ENCODE measurements at regions not wholly inside any gene's neighbourhood (a gene's known extent, or its start where the extent isn't known, plus 50 kb on each side); places are given as distances from the start of the nearest gene placed in this dataset.

DNA sequence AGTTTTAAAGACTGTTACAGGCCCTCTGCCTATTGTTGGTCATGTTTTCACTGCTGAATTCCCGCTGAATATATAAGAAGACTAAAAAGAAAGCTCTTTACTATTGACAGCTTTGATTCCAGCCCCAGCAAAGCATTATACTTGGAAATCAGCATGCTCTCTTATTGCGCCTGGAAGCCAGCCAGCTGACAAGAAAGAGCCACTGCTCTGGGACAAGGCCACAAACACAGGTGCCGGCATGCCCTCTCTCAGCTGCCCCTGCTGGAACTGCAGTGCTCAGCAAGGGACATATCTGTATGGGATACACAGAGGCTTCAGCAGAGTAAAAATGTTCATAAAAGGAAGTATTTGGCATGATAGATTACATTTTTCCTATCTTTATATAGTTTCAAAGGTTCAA is 523.9 kb downstream of the ADRA2A start:
- BruUV-seq (replicated peaks) = no TSS peak
- CTCF ChIA-PET = no interaction called here
- intact Hi-C loops (cut with micrococcal nuclease; ENCODE audit: unreplicated experiment) = no loop called here

DNA sequence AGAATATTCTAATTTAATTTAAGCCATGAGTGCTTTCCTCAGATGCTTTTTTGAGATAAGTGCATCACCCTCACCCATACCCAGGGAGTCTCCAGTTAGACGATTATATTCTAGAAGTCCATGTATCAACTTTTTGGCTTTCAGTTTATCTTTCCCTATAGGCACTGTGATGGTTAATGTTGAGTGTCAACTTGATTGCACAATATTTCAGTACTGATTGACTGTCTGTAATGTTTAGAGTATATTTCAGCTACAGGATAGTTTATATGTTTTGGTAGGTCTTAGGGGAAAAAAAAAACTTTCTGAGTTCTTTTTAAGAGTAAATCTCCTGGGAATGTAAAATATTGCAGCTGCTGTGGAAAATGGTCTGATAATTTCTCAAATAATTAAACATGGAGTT is 535.4 kb downstream of the ADRA2A start:
- Histone ChIP-seq H4K20me1 (ENCODE audit: insufficient read depth) (no peaks in the 10 kb centered on the region), H3K27me3 (ENCODE audit: insufficient read depth, low read depth) (no peaks in the 10 kb centered on the region), H3K4me2 (no peak overlapping the region), H3K9me2 (ENCODE audit: insufficient read depth) (no peaks in the 10 kb centered on the region), H3K4me3 (no peak overlapping the region), H3K36me3 (ENCODE audit: low read depth) (no peaks in the 10 kb centered on the region), H3K4me1 (replicated peaks; ENCODE audit: insufficient read depth) (no peaks in the 10 kb centered on the region), H3K27ac (no peak overlapping the region), H2AFZ (no peak overlapping the region), H3K79me2 (ENCODE audit: low read depth) (no peaks in the 10 kb centered on the region), H3K9me3 (ENCODE audit: insufficient read depth, low read depth) (no peaks in the 10 kb centered on the region), H3F3A (ENCODE audit: insufficient read depth, low read depth) (no peaks in the 10 kb centered on the region)
- no TSS peak for BruUV-seq (replicated peaks)
- ChIA-PET POLR2A (ENCODE audit: unreplicated experiment) (no interaction called here), CTCF (no interaction called here)
- intact Hi-C loops (cut with micrococcal nuclease; ENCODE audit: unreplicated experiment) = no loop called here
- no peak for DNase-seq
- TF ChIP-seq CTCF (conservative IDR thresholded peaks at IDR 0.05) (no peak), EZH2 (IDR thresholded peaks at IDR 0.05; ENCODE audit: low read depth) (no peak)

More for the DNA sequence above, 523.9 kb downstream of the ADRA2A start:
- Histone ChIP-seq H3K4me3 (no peak overlapping the region), H4K20me1 (ENCODE audit: insufficient read depth) (no peaks in the 10 kb centered on the region), H3K79me2 (ENCODE audit: low read depth) (no peaks in the 10 kb centered on the region), H2AFZ (no peak overlapping the region), H3F3A (ENCODE audit: insufficient read depth, low read depth) (no peaks in the 10 kb centered on the region), H3K9me2 (ENCODE audit: insufficient read depth) (no peaks in the 10 kb centered on the region), H3K9me3 (ENCODE audit: insufficient read depth, low read depth) (no peaks in the 10 kb centered on the region), H3K4me2 (no peak overlapping the region), H3K27ac (no peak overlapping the region), H3K27me3 (ENCODE audit: insufficient read depth, low read depth) (no peaks in the 10 kb centered on the region), H3K4me1 (replicated peaks; ENCODE audit: insufficient read depth) (no peaks in the 10 kb centered on the region), H3K36me3 (ENCODE audit: low read depth) (no peaks in the 10 kb centered on the region)
- DNase-seq = no peak
- TF ChIP-seq EZH2 (IDR thresholded peaks at IDR 0.05; ENCODE audit: low read depth) (no peak), CTCF (conservative IDR thresholded peaks at IDR 0.05) (no peak)
- POLR2A ChIA-PET (ENCODE audit: unreplicated experiment) = no interaction called here

GRCh38 chr10:111634191-111634590 is 549.4 kb downstream of the GPAM start:
- ChIA-PET POLR2A (ENCODE audit: unreplicated experiment) (no interaction called here), CTCF (no interaction called here)
- no peak for DNase-seq
- Histone ChIP-seq H3K4me1 (replicated peaks; ENCODE audit: insufficient read depth) (no peaks in the 10 kb centered on the region), H3K4me3 (no peak overlapping the region), H3K27ac (no peak overlapping the region), H3F3A (ENCODE audit: insufficient read depth, low read depth) (no peaks in the 10 kb centered on the region), H2AFZ (no peak overlapping the region), H3K36me3 (ENCODE audit: low read depth) (no peaks in the 10 kb centered on the region), H3K79me2 (ENCODE audit: low read depth) (no peaks in the 10 kb centered on the region), H4K20me1 (ENCODE audit: insufficient read depth) (no peaks in the 10 kb centered on the region), H3K4me2 (no peak overlapping the region), H3K9me3 (ENCODE audit: insufficient read depth, low read depth) (no peaks in the 10 kb centered on the region), H3K9me2 (ENCODE audit: insufficient read depth) (no peaks in the 10 kb centered on the region), H3K27me3 (ENCODE audit: insufficient read depth, low read depth) (no peaks in the 10 kb centered on the region)
- BruUV-seq (replicated peaks) = no TSS peak
- intact Hi-C loops (cut with micrococcal nuclease; ENCODE audit: unreplicated experiment) = no loop called here
- TF ChIP-seq CTCF (conservative IDR thresholded peaks at IDR 0.05) = no peak
